GM23248 (cell line): ENCODE measurements at regions not wholly inside any gene's neighbourhood (a gene's known extent, or its start where the extent isn't known, plus 50 kb on each side); places are given as distances from the start of the nearest gene placed in this dataset.

ENCODE experiments used
- DNase-seq: peaks from one replicate; pipeline ENCODE4 v3.0.0-alpha.2; 2015
- H2AFZ ChIP-seq: fragments of 200-600 bp; sonication (generic); 2 replicates; pipeline ENCODE4 v1.6.1; 2016; ENCODE audit warnings: antibody characterized with exemption
- H3F3A ChIP-seq: fragments of 200-600 bp; sonication (generic); 2 replicates; pipeline ENCODE4 v1.6.1; 2016; ENCODE audit warnings: mild to moderate bottlenecking, antibody characterized with exemption, mixed run types; ENCODE audit not compliant: insufficient read depth
- H3K27ac ChIP-seq: fragments of 200-600 bp; sonication (generic); 2 replicates; pipeline ENCODE4 v1.5.1; 2016; ENCODE audit warnings: mild to moderate bottlenecking
- H3K27me3 ChIP-seq: fragments of 200-600 bp; sonication (generic); replicated peaks from 2 replicates; pipeline ENCODE4 v1.6.1; 2016; ENCODE audit warnings: mild to moderate bottlenecking; ENCODE audit not compliant: insufficient read depth
- H3K36me3 ChIP-seq: fragments of 200-600 bp; sonication (generic); 2 replicates; pipeline ENCODE4 v1.6.1; 2016; ENCODE audit warnings: low read depth, mild to moderate bottlenecking
- H3K4me1 ChIP-seq: fragments of 200-600 bp; sonication (generic); 2 replicates; pipeline ENCODE4 v1.6.1; 2016; ENCODE audit warnings: mild to moderate bottlenecking; ENCODE audit not compliant: insufficient read depth
- H3K4me2 ChIP-seq: fragments of 200-600 bp; sonication (generic); one replicate; pipeline ENCODE4 v1.6.1; 2016; ENCODE audit warnings: mild to moderate bottlenecking; ENCODE audit not compliant: unreplicated experiment
- H3K4me3 ChIP-seq: fragments of 200-600 bp; sonication (generic); 2 replicates; pipeline ENCODE4 v1.5.1; 2016; ENCODE audit warnings: mild to moderate bottlenecking
- H3K79me2 ChIP-seq: fragments of 200-600 bp; sonication (generic); 2 replicates; pipeline ENCODE4 v1.6.1; 2016; ENCODE audit warnings: mild to moderate bottlenecking; ENCODE audit not compliant: insufficient read depth
- H3K9ac ChIP-seq: fragments of 200-600 bp; sonication (generic); 2 replicates; pipeline ENCODE4 v1.6.1; 2016; ENCODE audit warnings: mild to moderate bottlenecking
- H3K9me2 ChIP-seq: fragments of 200-600 bp; sonication (generic); 2 replicates; pipeline ENCODE4 v1.6.1; 2016; ENCODE audit warnings: mixed run types, mild to moderate bottlenecking, moderate library complexity; ENCODE audit not compliant: insufficient read depth
- H3K9me3 ChIP-seq: fragments of 200-600 bp; sonication (generic); one replicate; pipeline ENCODE4 v1.6.1; 2017; ENCODE audit warnings: low read depth
- H4K20me1 ChIP-seq: fragments of 200-600 bp; sonication (generic); 2 replicates; pipeline ENCODE4 v1.6.0; 2016; ENCODE audit not compliant: insufficient read depth
- EZH2 ChIP-seq: fragments of 200-600 bp; sonication (generic); IDR thresholded peaks from 2 replicates; pipeline ENCODE4 v1.6.1; 2018; ENCODE audit warnings: antibody characterized with exemption, mild to moderate bottlenecking; ENCODE audit not compliant: insufficient read depth, poor library complexity, severe bottlenecking
- EZH2phosphoT487 ChIP-seq: fragments of 200-600 bp; sonication (generic); IDR thresholded peaks from 2 replicates; pipeline ENCODE4 v1.6.1; 2018; ENCODE audit warnings: antibody characterized with exemption, moderate library complexity, mild to moderate bottlenecking, low read depth; ENCODE audit not compliant: insufficient read depth
- WGBS, 2 experiments: methylation state at CpG; one replicate each; pipeline ENCODE4 v1.1.6; 2015 to 2017; ENCODE audit warnings: low lambda C conversion rate in 2 of 2, low coverage in 1 of 2; ENCODE audit errors: missing lambda C conversion rate in 2 of 2; 5-methylcytosine and 5-hydroxymethylcytosine counted together
- in situ Hi-C: fragments of 300-500 bp; cut with MboI; formaldehyde crosslinking; loops from 2 replicates; pipeline ENCODE4 v1.15.0; 2020

GRCh38 chr5:104635227-104635626, 1072.6 kb upstream of the NUDT12 start:
- Histone ChIP-seq H3K36me3 (no peaks in the 10 kb centered on the region), H2AFZ (no peak overlapping the region), H3F3A (no peaks in the 10 kb centered on the region), H3K9ac (no peak overlapping the region), H3K4me1 (no peaks in the 10 kb centered on the region), H3K79me2 (no peaks in the 10 kb centered on the region), H3K4me3 (no peak overlapping the region), H3K4me2 (no peak overlapping the region), H3K27me3 (no peaks in the 10 kb centered on the region), H4K20me1 (no peaks in the 10 kb centered on the region), H3K9me3 (no peaks in the 10 kb centered on the region), H3K9me2 (no peaks in the 10 kb centered on the region), H3K27ac (no peak overlapping the region)
- no peak for DNase-seq
- in situ Hi-C loops = no loop called here
- 18 to 21% methylated on average over 3 of the region's 3 CpGs for WGBS, 2 experiments
- TF ChIP-seq EZH2phosphoT487 = no peak
- no peak for TF ChIP-seq EZH2

- Histone ChIP-seq H3K27me3 (no peaks in the 10 kb centered on the region), H3K4me3 (no peak overlapping the region), H3K4me1 (no peaks in the 10 kb centered on the region), H4K20me1 (no peaks in the 10 kb centered on the region), H3K9ac (no peak overlapping the region), H2AFZ (no peak overlapping the region), H3K4me2 (no peak overlapping the region), H3K9me2 (no peaks in the 10 kb centered on the region; the same call in 1 of the 2 replicates), H3F3A (no peaks in the 10 kb centered on the region), H3K36me3 (no peaks in the 10 kb centered on the region), H3K27ac (no peak overlapping the region), H3K9me3 (no peaks in the 10 kb centered on the region), H3K79me2 (no peaks in the 10 kb centered on the region)
- no peak for DNase-seq
- in situ Hi-C loops = no loop called here
- TF ChIP-seq EZH2phosphoT487 = no peak
- no peak for TF ChIP-seq EZH2
These were observed 1066.3 kb upstream of the NUDT12 start for GRCh38 chr5:104628911-104629310.

GRCh38 chr5:104626122-104626521, 1063.5 kb upstream of the NUDT12 start:
- H3K4me3 ChIP-seq = no peak overlapping the region
- no peak overlapping the region for H3K9ac ChIP-seq
- no peak overlapping the region for H3K27ac ChIP-seq
- H4K20me1 ChIP-seq = no peaks in the 10 kb centered on the region
- TF ChIP-seq EZH2 (no peak), EZH2phosphoT487 (no peak)
- DNase-seq = no peak
- no peaks in the 10 kb centered on the region; the same call in 1 of the 2 replicates for H3K9me2 ChIP-seq
- no peaks in the 10 kb centered on the region for H3K27me3 ChIP-seq
- H3K4me2 ChIP-seq = no peak overlapping the region
- H3F3A ChIP-seq = no peaks in the 10 kb centered on the region
- H3K36me3 ChIP-seq = no peaks in the 10 kb centered on the region
- no peak overlapping the region for H2AFZ ChIP-seq
- in situ Hi-C loops = no loop called here
- no peaks in the 10 kb centered on the region for H3K9me3 ChIP-seq
- no peaks in the 10 kb centered on the region for H3K4me1 ChIP-seq
- no peaks in the 10 kb centered on the region for H3K79me2 ChIP-seq
- WGBS, 2 experiments = 2 to 3% methylated on average over 2 of the region's 2 CpGs

GRCh38 chr5:104612005-104612404, 1049.4 kb upstream of the NUDT12 start:
- H2AFZ ChIP-seq = no peak overlapping the region
- H4K20me1 ChIP-seq = no peaks in the 10 kb centered on the region
- no peak for DNase-seq
- H3K4me2 ChIP-seq = no peak overlapping the region
- H3K4me1 ChIP-seq = no peaks in the 10 kb centered on the region
- no peaks in the 10 kb centered on the region for H3K9me3 ChIP-seq
- H3F3A ChIP-seq = no peaks in the 10 kb centered on the region
- H3K27me3 ChIP-seq = no peaks in the 10 kb centered on the region
- no peaks in the 10 kb centered on the region for H3K36me3 ChIP-seq
- no peaks in the 10 kb centered on the region for H3K9me2 ChIP-seq
- no peak overlapping the region for H3K27ac ChIP-seq
- no peak overlapping the region for H3K4me3 ChIP-seq
- TF ChIP-seq EZH2phosphoT487 (no peak), EZH2 (no peak)
- no peak overlapping the region for H3K9ac ChIP-seq
- no peaks in the 10 kb centered on the region for H3K79me2 ChIP-seq
- in situ Hi-C loops = no loop called here
- 37 to 38% methylated on average over 6 of the region's 6 CpGs for WGBS, 2 experiments

- 13% methylated on average over 6 of the region's 6 CpGs for WGBS, 2 experiments
- H3K27ac ChIP-seq = no peak overlapping the region
- no peak overlapping the region for H3K4me3 ChIP-seq
- no peaks in the 10 kb centered on the region for H3K79me2 ChIP-seq
- no peak overlapping the region for H2AFZ ChIP-seq
- DNase-seq = no peak
- in situ Hi-C loops = no loop called here
- TF ChIP-seq EZH2phosphoT487 (no peak), EZH2 (no peak)
- no peaks in the 10 kb centered on the region for H3K9me2 ChIP-seq
- no peaks in the 10 kb centered on the region for H4K20me1 ChIP-seq
- H3K36me3 ChIP-seq = no peaks in the 10 kb centered on the region
- no peaks in the 10 kb centered on the region for H3K4me1 ChIP-seq
- H3K9me3 ChIP-seq = no peaks in the 10 kb centered on the region
- H3K9ac ChIP-seq = no peak overlapping the region
- H3K4me2 ChIP-seq = no peak overlapping the region
- no peaks in the 10 kb centered on the region for H3K27me3 ChIP-seq
- no peaks in the 10 kb centered on the region for H3F3A ChIP-seq
These were observed 1048.7 kb upstream of the NUDT12 start for GRCh38 chr5:104611135-104611767.
